Fibroblast of pulmonary artery (primary cell): ENCODE measurements at regions not wholly inside any gene's neighbourhood (a gene's known extent, or its start where the extent isn't known, plus 50 kb on each side); places are given as distances from the start of the nearest gene placed in this dataset.
A peak's percentile ranks its signal among the peaks of the same experiment; 100 is the strongest.
"Not testable (repeated sequence)": the region's sequence is repeated elsewhere in the genome, so short reads cannot be mapped to it uniquely, and the experiment has no call there.

Source experiments
- DNase-seq: peaks from one replicate; pipeline ENCODE4 v3.0.0-alpha.2; 2010; ENCODE audit warnings: low read depth
- H3K4me3 ChIP-seq: replicated peaks from 2 replicates; pipeline ENCODE4 v1.5.1; 2011; ENCODE audit warnings: low read depth, mild to moderate bottlenecking, control low read depth, low read length, moderate library complexity
- TF ChIP-seq, protein P1 (sequence below): IDR thresholded peaks from 2 replicates; pipeline ENCODE4 v1.5.1; 2011; ENCODE audit warnings: mild to moderate bottlenecking, control low read depth, low read length, inconsistent platforms; ENCODE audit errors: missing control alignments

DNA sequence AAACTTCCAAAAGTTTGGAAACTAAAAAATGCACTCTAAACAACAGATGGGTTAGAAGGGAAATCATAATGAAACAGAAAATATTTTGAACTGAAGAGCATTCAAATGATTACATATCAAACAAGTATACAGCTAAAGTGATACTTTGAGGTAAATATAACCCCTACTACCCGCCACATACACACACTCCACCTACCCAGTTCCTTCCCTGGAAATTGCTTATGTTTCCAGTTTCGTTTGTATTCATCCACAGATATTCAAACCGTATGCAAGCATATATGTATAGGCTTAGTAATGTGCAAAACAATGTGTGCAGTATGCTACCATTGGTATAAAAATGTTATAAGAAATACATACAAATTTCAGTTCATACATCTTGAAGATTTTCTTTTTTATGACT, 95.5 kb downstream of the SMIM20 start:
- no peak for DNase-seq
- TF ChIP-seq, protein P1, sequence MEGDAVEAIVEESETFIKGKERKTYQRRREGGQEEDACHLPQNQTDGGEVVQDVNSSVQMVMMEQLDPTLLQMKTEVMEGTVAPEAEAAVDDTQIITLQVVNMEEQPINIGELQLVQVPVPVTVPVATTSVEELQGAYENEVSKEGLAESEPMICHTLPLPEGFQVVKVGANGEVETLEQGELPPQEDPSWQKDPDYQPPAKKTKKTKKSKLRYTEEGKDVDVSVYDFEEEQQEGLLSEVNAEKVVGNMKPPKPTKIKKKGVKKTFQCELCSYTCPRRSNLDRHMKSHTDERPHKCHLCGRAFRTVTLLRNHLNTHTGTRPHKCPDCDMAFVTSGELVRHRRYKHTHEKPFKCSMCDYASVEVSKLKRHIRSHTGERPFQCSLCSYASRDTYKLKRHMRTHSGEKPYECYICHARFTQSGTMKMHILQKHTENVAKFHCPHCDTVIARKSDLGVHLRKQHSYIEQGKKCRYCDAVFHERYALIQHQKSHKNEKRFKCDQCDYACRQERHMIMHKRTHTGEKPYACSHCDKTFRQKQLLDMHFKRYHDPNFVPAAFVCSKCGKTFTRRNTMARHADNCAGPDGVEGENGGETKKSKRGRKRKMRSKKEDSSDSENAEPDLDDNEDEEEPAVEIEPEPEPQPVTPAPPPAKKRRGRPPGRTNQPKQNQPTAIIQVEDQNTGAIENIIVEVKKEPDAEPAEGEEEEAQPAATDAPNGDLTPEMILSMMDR, result no peak
- H3K4me3 ChIP-seq, result no peak overlapping the region

DNA sequence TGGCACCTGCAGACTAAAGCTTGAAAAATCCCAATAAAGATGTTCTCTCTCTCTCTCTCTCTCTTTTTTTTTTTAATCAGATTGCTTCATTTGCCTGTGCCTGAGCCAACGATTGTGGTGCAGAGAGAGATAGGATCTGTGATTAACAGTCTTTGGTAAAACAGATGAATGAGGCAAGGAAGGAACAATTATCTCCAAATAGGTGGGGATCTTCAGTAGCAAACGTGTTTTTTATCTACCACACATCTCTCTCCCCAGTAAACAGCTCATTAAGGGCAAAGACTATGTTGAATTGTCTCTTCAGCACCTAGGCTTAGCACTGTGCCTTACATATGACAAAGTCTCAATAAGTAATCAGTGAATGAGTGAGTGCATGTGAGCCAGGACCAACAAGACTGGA, 96.3 kb downstream of the SMIM20 start:
- TF ChIP-seq, protein P1, result no peak
- no peak overlapping the region for H3K4me3 ChIP-seq
- DNase-seq, result no peak

DNA sequence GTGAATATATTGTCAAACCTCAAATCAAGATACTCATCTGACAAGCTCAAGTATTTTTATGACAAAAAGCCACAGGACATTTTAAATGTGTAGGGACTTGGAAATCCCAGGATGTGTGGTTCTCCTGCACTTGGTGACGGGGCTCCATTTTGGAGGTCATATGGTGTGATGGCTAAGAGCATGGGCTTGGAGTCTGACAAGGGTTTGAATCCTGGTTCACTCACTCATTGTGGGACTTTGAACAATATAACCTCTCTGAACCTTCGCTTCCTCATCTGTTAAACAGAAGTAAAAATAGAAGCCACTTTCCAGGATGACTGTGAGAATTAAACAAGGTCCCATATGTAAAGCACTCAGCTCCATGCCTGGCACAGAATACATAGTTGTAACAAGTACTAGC, 99.6 kb downstream of the SMIM20 start:
- DNase-seq, result no peak
- no peak overlapping the region for H3K4me3 ChIP-seq

DNA sequence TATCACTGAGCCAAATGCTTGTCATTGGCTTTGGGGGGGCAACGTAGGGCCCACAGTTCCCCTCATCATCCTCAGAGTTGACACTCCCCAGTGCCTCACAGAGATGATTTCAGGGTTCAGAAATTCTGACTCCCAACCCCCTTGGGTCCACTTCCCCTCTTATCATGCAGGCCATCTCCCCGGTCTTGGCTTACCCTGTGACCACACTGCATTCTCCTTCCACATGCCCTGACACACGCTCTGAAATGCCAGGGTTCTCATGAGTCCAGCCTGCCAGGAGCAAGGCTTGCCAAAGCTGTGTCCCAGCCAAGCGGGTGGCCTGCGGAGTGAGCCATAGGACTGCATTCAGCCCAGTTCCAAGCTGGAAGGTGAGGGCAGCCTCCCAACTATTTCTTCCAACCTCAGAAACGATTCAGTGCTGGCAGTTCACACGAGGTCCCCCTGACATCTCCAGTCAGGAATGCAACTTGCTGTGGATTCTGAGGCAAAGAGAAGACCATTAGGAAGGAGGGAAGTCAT, 101.2 kb downstream of the SMIM20 start:
- peak; percentile 74 for DNase-seq
- TF ChIP-seq, protein P1, result no peak

More for the DNA sequence above, 99.6 kb downstream of the SMIM20 start:
- TF ChIP-seq, protein P1, result no peak

DNA sequence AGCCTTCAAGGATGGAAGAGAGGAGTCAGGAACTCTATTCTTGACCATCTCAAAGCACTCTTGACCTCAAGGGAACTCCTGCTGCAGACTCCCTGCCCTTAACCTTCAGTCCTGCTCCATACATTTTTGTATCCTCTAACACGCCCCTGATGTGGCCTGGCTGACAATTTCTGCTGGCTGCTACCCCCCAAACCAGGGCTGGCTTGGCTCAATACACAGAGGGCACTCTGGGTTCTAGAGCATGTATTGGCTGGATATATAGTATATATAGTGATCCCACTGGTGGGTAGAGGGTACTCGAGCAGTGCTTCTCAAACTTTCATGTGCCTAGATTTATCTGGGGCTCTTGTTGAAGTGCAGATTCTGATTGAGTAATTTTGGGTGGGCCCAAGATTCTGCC, 101.9 kb downstream of the SMIM20 start:
- H3K4me3 ChIP-seq, result no peak overlapping the region
- TF ChIP-seq, protein P1, result no peak
- DNase-seq, result no peak

More for the DNA sequence above, 101.2 kb downstream of the SMIM20 start:
- no peak overlapping the region for H3K4me3 ChIP-seq

DNA sequence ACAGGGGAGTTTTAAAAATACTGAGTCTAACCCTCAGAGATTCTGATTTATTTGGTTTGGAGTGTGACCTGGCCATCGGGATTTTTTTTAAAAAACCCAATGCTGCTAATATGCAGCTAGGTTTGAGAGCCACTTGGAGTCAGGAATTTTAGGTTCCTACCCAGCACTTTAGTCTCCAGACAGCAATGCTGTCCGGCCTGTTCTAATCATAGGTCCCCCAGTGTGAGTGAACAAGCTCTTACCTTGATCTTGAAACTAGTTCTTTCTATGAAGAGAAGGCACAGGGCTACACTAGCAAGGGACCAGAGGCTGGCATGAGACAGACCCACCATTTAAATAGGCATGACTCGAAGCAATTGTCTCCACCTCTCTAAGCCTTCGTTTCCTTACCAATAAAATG, 103.5 kb downstream of the SMIM20 start:
- TF ChIP-seq, protein P1, result no peak
- no peak overlapping the region for H3K4me3 ChIP-seq
- no peak for DNase-seq

DNA sequence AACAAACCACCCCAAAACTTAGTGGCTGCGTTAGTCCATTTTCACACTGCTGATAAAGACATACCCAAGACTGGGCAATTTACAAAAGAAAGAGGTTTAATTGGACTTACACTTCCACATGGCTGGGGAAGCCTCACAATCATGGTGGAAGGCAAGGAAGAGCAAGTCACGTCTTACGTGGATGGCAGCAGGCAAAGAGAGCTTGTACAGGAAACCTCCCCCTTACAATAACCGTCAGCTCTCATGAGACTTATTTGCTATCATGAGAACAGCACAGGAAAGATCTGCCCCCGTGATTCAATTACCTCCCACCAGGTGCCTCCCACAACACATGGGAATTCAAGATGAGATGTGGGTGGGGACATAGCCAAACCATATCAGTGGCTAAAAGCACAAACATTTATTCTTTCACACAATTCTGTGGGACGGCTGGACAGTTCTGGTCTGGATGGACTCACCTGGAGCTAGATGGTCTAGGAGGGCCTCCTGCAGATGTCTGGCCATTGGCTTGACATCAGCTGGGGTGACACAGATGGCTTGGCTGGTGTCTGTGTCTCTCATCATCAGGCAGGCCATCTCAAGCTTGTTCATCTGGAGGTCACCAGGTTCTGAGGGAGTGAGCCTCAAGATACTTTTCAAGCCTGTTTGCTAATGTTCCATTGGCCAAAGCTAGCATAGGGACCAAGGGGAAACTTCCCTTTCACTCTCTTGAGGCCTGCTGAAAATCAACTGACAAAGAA, 104.1 kb downstream of the SMIM20 start:
- DNase-seq, H3K4me3 ChIP-seq: not testable (repeated sequence)
